Spleen (tissue), 11 donors: ENCODE measurements at regions not wholly inside any gene's neighbourhood (a gene's known extent, or its start where the extent isn't known, plus 50 kb on each side); places are given as distances from the start of the nearest gene placed in this dataset.

ENCODE experiments used
- DNase-seq: peaks from one replicate; pipeline ENCODE4 v3.0.0-alpha.2; 2020
- H3K27ac ChIP-seq, 8 donors: fragments of 200-600 bp; sonication (generic) in 7 of 8; 1 replicate in 4 of 8; 2 replicates in 4 of 8; pipeline versions ENCODE4 v1.5.0 to v1.8.0; 2016 to 2021; ENCODE audit warnings: inconsistent platforms in 4 of 8, mild to moderate bottlenecking in 4 of 8, moderate library complexity in 1 of 8
- H3K27me3 ChIP-seq, 7 donors: fragments of 200-600 bp; sonication (generic) in 6 of 7; replicated peaks in 1 of 7; 1 replicate in 4 of 7; 2 replicates in 3 of 7; pipeline versions ENCODE4 v1.5.0 to v1.8.0; 2016 to 2021; ENCODE audit warnings: inconsistent platforms in 3 of 7, mild to moderate bottlenecking in 1 of 7
- H3K36me3 ChIP-seq, 6 donors: fragments of 200-600 bp; sonication (generic) in 5 of 6; 1 replicate in 4 of 6; 2 replicates in 2 of 6; pipeline versions ENCODE4 v1.5.0 to v1.8.0; 2016 to 2021; ENCODE audit warnings: inconsistent platforms in 2 of 6
- H3K4me1 ChIP-seq, 6 donors: fragments of 200-600 bp; sonication (generic) in 5 of 6; 1 replicate in 3 of 6; 2 replicates in 3 of 6; pipeline versions ENCODE4 v1.5.0 to v1.8.0; 2016 to 2021; ENCODE audit warnings: inconsistent platforms in 3 of 6
- H3K4me3 ChIP-seq, 8 donors: fragments of 200-600 bp; sonication (generic) in 7 of 8; 1 replicate in 4 of 8; 2 replicates in 4 of 8; pipeline versions ENCODE4 v1.5.0 to v1.8.0; 2016 to 2021; ENCODE audit warnings: inconsistent platforms in 4 of 8, mild to moderate bottlenecking in 4 of 8, moderate library complexity in 2 of 8
- H3K9me3 ChIP-seq, 8 donors: fragments of 200-600 bp; sonication (generic) in 7 of 8; 1 replicate in 4 of 8; 2 replicates in 4 of 8; pipeline versions ENCODE4 v1.5.0 to v1.8.0; 2016 to 2021; ENCODE audit warnings: inconsistent platforms in 4 of 8
- CTCF ChIP-seq, 11 experiments: fragments of 200-600 bp in 7 of 11; fragments of 450-650 bp in 4 of 11; sonication (generic) in 4 of 11; IDR thresholded peaks in 8 of 11; conservative IDR thresholded peaks in 3 of 11; 1 replicate in 7 of 11; 2 replicates in 4 of 11; pipeline versions ENCODE4 v1.4.0 to v1.8.0; 2016 to 2021; ENCODE audit warnings: antibody characterized with exemption in 11 of 11, inconsistent platforms in 4 of 11, mild to moderate bottlenecking in 1 of 11
- POLR2A ChIP-seq, 3 donors: fragments of 450-650 bp; IDR thresholded peaks; one replicate each; pipeline ENCODE4 v1.5.1; 2017; ENCODE audit warnings: antibody characterized with exemption in 3 of 3, mild to moderate bottlenecking in 1 of 3
- POLR2AphosphoS5 ChIP-seq, 3 donors: sonication (generic); formaldehyde crosslinking; IDR thresholded peaks; one replicate each; pipeline ENCODE4 v1.5.1; 2017; ENCODE audit warnings: antibody characterized with exemption in 3 of 3
- WGBS, 5 donors: extraction: QIAGEN DNeasy Blood & Tissue Kit in 3 of 5; methylation state at CpG; one replicate each; pipeline versions ENCODE4 v1.1.5 to v1.1.7; 2013 to 2018; 5-methylcytosine and 5-hydroxymethylcytosine counted together
- intact Hi-C: fragments of 100-400 bp; cut with DNase I; formaldehyde crosslinking; loops from one replicate; pipeline ENCODE4 v1.15.0; 2023; ENCODE audit warnings: low total_unique reads
- donor health status: healthy with polysubstance abuse.
- donor health status: DM: no; HTN: no; CAD: no; lungs with moderate emphysema.
- donor health status: DM: no; HTN: no; CAD: no.
- donor health status: Bipolar disorder and iron deficiency.
- donor health status: healthy.
- donor health status: DM: no; HTN: no; CAD: no.
- donor health status: DM: yes; HTN: yes; CAD: no.

- no peak overlapping the region for H3K27ac ChIP-seq
- TF ChIP-seq CTCF (IDR thresholded peaks at IDR 0.05 in 8 of 11, conservative IDR thresholded peaks at IDR 0.05 in 3 of 11) (no peak), POLR2AphosphoS5 (IDR thresholded peaks at IDR 0.05) (no peak), POLR2A (IDR thresholded peaks at IDR 0.05) (no peak)
- intact Hi-C loops = no loop called here
- no peaks in the 10 kb centered on the region for H3K36me3 ChIP-seq
- H3K4me3 ChIP-seq = no peak overlapping the region
- WGBS, 5 donors = 75 to 82% (median 77%) methylated on average over 10 of the region's 10 CpGs
- H3K27me3 ChIP-seq = peaks cover 0 to 40% (median 0%) of the 10 kb centered on the region in 7 donors
- no peak for DNase-seq
- peaks cover 0 to 3% (median 0%) of the 10 kb centered on the region in 6 donors for H3K4me1 ChIP-seq
- no peaks in the 10 kb centered on the region for H3K9me3 ChIP-seq
Measured at GRCh38 chr1:208450958-208451357, 206.8 kb upstream of the PLXNA2 start.

DNA sequence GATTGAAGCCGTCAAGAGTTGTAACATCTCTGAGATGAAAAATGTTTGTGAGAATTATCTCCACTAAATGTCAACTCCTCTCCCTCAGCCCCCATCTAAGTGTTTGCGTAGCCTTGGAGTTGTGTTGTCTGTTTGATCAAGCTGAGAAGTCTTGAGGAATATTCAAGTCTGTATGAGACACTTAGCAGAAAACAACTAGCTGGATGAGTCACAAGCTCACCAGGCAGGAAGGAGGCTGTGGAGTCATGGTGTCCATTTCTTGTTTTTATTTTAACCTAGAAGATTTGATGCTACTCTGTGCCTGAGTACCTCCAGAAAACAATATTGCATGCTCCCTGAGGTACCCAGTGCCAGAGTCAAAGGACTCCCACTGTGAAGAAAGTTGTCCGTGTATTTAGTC, 211.6 kb upstream of the PLXNA2 start:
- no peak overlapping the region for H3K4me3 ChIP-seq
- DNase-seq = no peak
- no peak for TF ChIP-seq POLR2AphosphoS5 (IDR thresholded peaks at IDR 0.05)
- no peak for TF ChIP-seq POLR2A (IDR thresholded peaks at IDR 0.05)
- no peak for TF ChIP-seq CTCF (IDR thresholded peaks at IDR 0.05 in 8 of 11, conservative IDR thresholded peaks at IDR 0.05 in 3 of 11)
- peaks cover 0 to 10% (median 0%) of the 10 kb centered on the region in 7 donors for H3K27me3 ChIP-seq
- H3K36me3 ChIP-seq = no peaks in the 10 kb centered on the region
- H3K4me1 ChIP-seq = no peaks in the 10 kb centered on the region
- peaks cover 0 to 8% (median 4%) of the 10 kb centered on the region in 8 donors for H3K9me3 ChIP-seq
- no peak overlapping the region for H3K27ac ChIP-seq
- 83 to 88% (median 85%) methylated on average over 3 of the region's 3 CpGs for WGBS, 5 donors
- intact Hi-C loops = no loop called here

DNA sequence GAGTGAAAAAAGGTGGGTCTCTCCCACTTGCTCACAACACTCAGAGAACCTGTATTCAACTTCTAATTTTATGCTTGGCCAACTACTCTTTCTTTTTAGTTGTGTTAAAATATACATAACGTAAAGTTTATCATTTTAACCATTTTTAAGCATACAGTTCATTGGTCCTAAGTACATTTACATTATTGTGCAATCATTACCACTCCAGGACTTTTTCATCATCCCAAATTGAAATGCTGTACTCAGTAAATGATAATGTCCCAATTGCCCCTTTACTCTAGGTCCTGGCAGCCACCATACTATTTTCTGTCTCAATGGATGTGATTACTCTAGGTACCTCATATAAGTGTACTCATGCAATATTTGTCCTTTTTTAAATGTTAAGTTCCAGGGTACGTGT, 212.3 kb upstream of the PLXNA2 start:
- Histone ChIP-seq H3K9me3 (peaks cover 0 to 8% (median 4%) of the 10 kb centered on the region in 8 donors), H3K4me3 (no peak overlapping the region), H3K27ac (no peak overlapping the region), H3K4me1 (no peaks in the 10 kb centered on the region), H3K27me3 (peaks cover 0 to 3% (median 0%) of the 10 kb centered on the region in 7 donors), H3K36me3 (no peaks in the 10 kb centered on the region)
- DNase-seq = no peak
- intact Hi-C loops = no loop called here
- 79 to 89% (median 81%) methylated on average over 2 of the region's 2 CpGs for WGBS, 5 donors
- no peak for TF ChIP-seq POLR2A (IDR thresholded peaks at IDR 0.05)
- no peak for TF ChIP-seq CTCF (IDR thresholded peaks at IDR 0.05 in 8 of 11, conservative IDR thresholded peaks at IDR 0.05 in 3 of 11)
- TF ChIP-seq POLR2AphosphoS5 (IDR thresholded peaks at IDR 0.05) = no peak

GRCh38 chr1:208460823-208461222, 216.6 kb upstream of the PLXNA2 start:
- H3K4me1 ChIP-seq = no peaks in the 10 kb centered on the region
- peaks cover 0 to 3% (median 0%) of the 10 kb centered on the region in 7 donors for H3K27me3 ChIP-seq
- DNase-seq = no peak
- intact Hi-C loops = no loop called here
- H3K9me3 ChIP-seq = peaks cover 0 to 8% (median 4%) of the 10 kb centered on the region in 8 donors
- 66 to 80% (median 69%) methylated on average over 3 of the region's 3 CpGs for WGBS, 5 donors
- no peak overlapping the region for H3K4me3 ChIP-seq
- H3K27ac ChIP-seq = no peak overlapping the region
- TF ChIP-seq POLR2AphosphoS5 (IDR thresholded peaks at IDR 0.05) (no peak), POLR2A (IDR thresholded peaks at IDR 0.05) (no peak), CTCF (IDR thresholded peaks at IDR 0.05 in 8 of 11, conservative IDR thresholded peaks at IDR 0.05 in 3 of 11) (no peak)
- no peaks in the 10 kb centered on the region for H3K36me3 ChIP-seq
